ENCODE measurements at regions not wholly inside any gene's neighbourhood (a gene's known extent, or its start where the extent isn't known, plus 50 kb on each side); places are given as distances from the start of the nearest gene placed in this dataset.

- TF ChIP-seq KLF17 (tag by site-specific recombination; IDR thresholded peaks at IDR 0.05): no peak
- TF ChIP-seq ZSCAN4 (tag by site-specific recombination; IDR thresholded peaks at IDR 0.05): no peak
- TF ChIP-seq ZNF571 (tag by site-specific recombination; IDR thresholded peaks at IDR 0.05): no peak
- TF ChIP-seq ZNF621 (tag by site-specific recombination; IDR thresholded peaks at IDR 0.05): no peak
- TF ChIP-seq ZNF423 (tag by site-specific recombination; IDR thresholded peaks at IDR 0.05): no peak
- TF ChIP-seq ZFP69B (tag by site-specific recombination; IDR thresholded peaks at IDR 0.05): no peak
- TF ChIP-seq ZNF157 (tag by site-specific recombination; IDR thresholded peaks at IDR 0.05): no peak
- TF ChIP-seq ZNF184 (tag by site-specific recombination; IDR thresholded peaks at IDR 0.05): no peak
These were observed 69.1 kb upstream of the NAP1L1 start (continued) for GRCh38 chr12:76153616-76154015.

- ChIA-PET POLR2A (no interaction called here), CTCF (no interaction called here)
- TF ChIP-seq ZBTB17 (tag by site-specific recombination; IDR thresholded peaks at IDR 0.05) (no peak), ZNF529 (tag by site-specific recombination; IDR thresholded peaks at IDR 0.05; ENCODE audit: insufficient replicate concordance) (no peak), ZNF341 (tag by site-specific recombination; IDR thresholded peaks at IDR 0.05; ENCODE audit: low read depth) (no peak), MEIS1 (CRISPR knock-in tag; IDR thresholded peaks at IDR 0.05; ENCODE audit: borderline replicate concordance) (no peak), BCL6B (tag by site-specific recombination; IDR thresholded peaks at IDR 0.05) (no peak), ZNF585B (tag by site-specific recombination; IDR thresholded peaks at IDR 0.05) (no peak), ZNF239 (tag by site-specific recombination; IDR thresholded peaks at IDR 0.05) (no peak), ZNF302 (tag by site-specific recombination; IDR thresholded peaks at IDR 0.05; ENCODE audit: low read depth) (no peak), TSHZ1 (tag by site-specific recombination; IDR thresholded peaks at IDR 0.05; ENCODE audit: borderline replicate concordance) (no peak), ZNF146 (tag by site-specific recombination; IDR thresholded peaks at IDR 0.05) (no peak), ZFP3 (tag by site-specific recombination; IDR thresholded peaks at IDR 0.05; ENCODE audit: low read depth) (no peak), ZFP37 (tag by site-specific recombination; IDR thresholded peaks at IDR 0.05) (no peak), ZNF513 (tag by site-specific recombination; IDR thresholded peaks at IDR 0.05) (no peak), KLF10 (tag by site-specific recombination; IDR thresholded peaks at IDR 0.05) (no peak), ZNF76 (tag by site-specific recombination; IDR thresholded peaks at IDR 0.05; ENCODE audit: borderline replicate concordance, low read depth) (no peak), ZNF768 (tag by site-specific recombination; IDR thresholded peaks at IDR 0.05) (no peak)
These were observed 67.8 kb upstream of the NAP1L1 start for GRCh38 chr12:76152181-76152807.

More at GRCh38 chr12:76152181-76152807, 67.8 kb upstream of the NAP1L1 start:
- Histone ChIP-seq H3K36me3 (ENCODE audit: control insufficient read depth in 2 of 2, insufficient read depth in 1 of 2, low read length in 2 of 2) (no peaks in the 10 kb centered on the region), H3K4me1 (ENCODE audit: control insufficient read depth, insufficient read depth, low read length) (no peaks in the 10 kb centered on the region), H3K27ac (ENCODE audit: extremely low read depth, low read depth, low read length) (no peak overlapping the region), H3K9me3 (ENCODE audit: control insufficient read depth, insufficient read depth, low read depth, low read length) (no peaks in the 10 kb centered on the region), H3K4me3 (ENCODE audit: low read depth, low read length) (no peak overlapping the region)

Data from HEK293 (cell line).